ENCODE measurements at regions not wholly inside any gene's neighbourhood (a gene's known extent, or its start where the extent isn't known, plus 50 kb on each side); places are given as distances from the start of the nearest gene placed in this dataset.

DNA sequence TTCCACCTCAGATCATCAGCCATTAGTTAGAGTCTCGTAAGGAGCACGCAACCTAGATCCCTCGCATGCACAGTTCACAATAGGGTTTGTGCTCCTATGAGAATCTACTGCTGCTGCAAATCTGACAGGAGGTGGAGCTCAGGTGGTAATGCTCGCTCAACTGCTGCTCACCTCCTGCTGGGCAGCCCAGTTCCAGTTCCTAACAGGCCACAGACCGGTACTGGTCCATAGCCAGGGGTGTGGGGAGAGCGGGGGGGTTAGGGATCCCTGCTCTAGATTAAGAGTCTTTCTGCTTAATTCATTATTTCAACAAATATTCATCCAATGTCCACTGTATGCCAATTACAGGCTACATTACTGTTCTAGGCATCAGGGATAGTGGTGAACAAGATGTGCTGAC is 170.4 kb upstream of the KBTBD8 start:
- dilution Hi-C loops (cut with MboI; ENCODE audit: extremely low pct_ligation_motif_present, low sequenced_read_pairs) (no loop called here), intact Hi-C loops (cut with micrococcal nuclease) (no loop called here)
- Histone ChIP-seq H3K4me3 (replicated peaks in 1 of 3; ENCODE audit: insufficient read depth in 1 of 3, low read depth in 1 of 3, low read length in 3 of 3) (no peak overlapping the region), H2AFZ (ENCODE audit: low read depth, low read length) (no peak overlapping the region), H3K27ac (ENCODE audit: insufficient read depth, low read depth, low read length) (no peak overlapping the region), H3K9me3 (replicated peaks; ENCODE audit: control insufficient read depth, insufficient read depth, low read length) (no peaks in the 10 kb centered on the region), H3K27me3 (ENCODE audit: control insufficient read depth in 2 of 2, insufficient read depth in 2 of 2, low read length in 2 of 2) (peaks cover 5 to 8% of the 10 kb centered on the region in 2 experiments), H4K20me1 (replicated peaks; ENCODE audit: control insufficient read depth, extremely low read depth, insufficient read depth, low read length) (no peaks in the 10 kb centered on the region), H3K9ac (replicated peaks; ENCODE audit: extremely low read depth, insufficient read depth, low read length) (no peak overlapping the region), H3K4me2 (ENCODE audit: insufficient read depth, low read length) (no peak overlapping the region), H3K4me1 (ENCODE audit: control insufficient read depth, extremely low read depth, insufficient read depth, low read length) (no peaks in the 10 kb centered on the region), H3K36me3 (ENCODE audit: control insufficient read depth in 2 of 2, extremely low read depth in 1 of 2, insufficient read depth in 2 of 2, low read length in 2 of 2) (no peaks in the 10 kb centered on the region), H3K79me2 (ENCODE audit: control insufficient read depth, insufficient read depth, low read length) (no peaks in the 10 kb centered on the region), H3K9me1 (replicated peaks; ENCODE audit: control insufficient read depth, extremely low read depth, insufficient read depth, low read length) (no peaks in the 10 kb centered on the region)
- CTCF ChIA-PET, result interaction anchor here (1.4 to 1.8 kb wide), 2 partner anchors 573 to 574 kb away, joined by 3 to 5 read pairs; no protein-coding TSS in a partner anchor
- FAIRE-seq (no peak), DNase-seq (ENCODE audit: low read depth, low spot score) (no peak)
- POLR2A ChIA-PET, result no interaction called here
- TF ChIP-seq MYC (IDR thresholded peaks at IDR 0.05; ENCODE audit: low read depth, low read length), result no peak
- no peak for TF ChIP-seq POLR2AphosphoS5 (IDR thresholded peaks at IDR 0.05; ENCODE audit: insufficient read depth, low read depth, low read length)
- no peak for TF ChIP-seq EZH2 (IDR thresholded peaks at IDR 0.05; ENCODE audit: borderline replicate concordance, low read depth, low read length, severe bottlenecking)
- no peak for TF ChIP-seq FOS (IDR thresholded peaks at IDR 0.05; ENCODE audit: borderline replicate concordance, insufficient read depth, low read length)
- TF ChIP-seq POLR2A (IDR thresholded peaks at IDR 0.05; ENCODE audit: low read depth, low read length), result no peak
- TF ChIP-seq, protein P1, sequence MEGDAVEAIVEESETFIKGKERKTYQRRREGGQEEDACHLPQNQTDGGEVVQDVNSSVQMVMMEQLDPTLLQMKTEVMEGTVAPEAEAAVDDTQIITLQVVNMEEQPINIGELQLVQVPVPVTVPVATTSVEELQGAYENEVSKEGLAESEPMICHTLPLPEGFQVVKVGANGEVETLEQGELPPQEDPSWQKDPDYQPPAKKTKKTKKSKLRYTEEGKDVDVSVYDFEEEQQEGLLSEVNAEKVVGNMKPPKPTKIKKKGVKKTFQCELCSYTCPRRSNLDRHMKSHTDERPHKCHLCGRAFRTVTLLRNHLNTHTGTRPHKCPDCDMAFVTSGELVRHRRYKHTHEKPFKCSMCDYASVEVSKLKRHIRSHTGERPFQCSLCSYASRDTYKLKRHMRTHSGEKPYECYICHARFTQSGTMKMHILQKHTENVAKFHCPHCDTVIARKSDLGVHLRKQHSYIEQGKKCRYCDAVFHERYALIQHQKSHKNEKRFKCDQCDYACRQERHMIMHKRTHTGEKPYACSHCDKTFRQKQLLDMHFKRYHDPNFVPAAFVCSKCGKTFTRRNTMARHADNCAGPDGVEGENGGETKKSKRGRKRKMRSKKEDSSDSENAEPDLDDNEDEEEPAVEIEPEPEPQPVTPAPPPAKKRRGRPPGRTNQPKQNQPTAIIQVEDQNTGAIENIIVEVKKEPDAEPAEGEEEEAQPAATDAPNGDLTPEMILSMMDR (IDR thresholded peaks at IDR 0.05; ENCODE audit: extremely low read depth in 1 of 2, insufficient read depth in 1 of 2, low read depth in 1 of 2, low read length in 2 of 2), result no peak
- no peak for TF ChIP-seq JUN (IDR thresholded peaks at IDR 0.05; ENCODE audit: borderline replicate concordance, insufficient read depth, insufficient read length, low read depth)
- no peak for TF ChIP-seq GATA2 (IDR thresholded peaks at IDR 0.05; ENCODE audit: insufficient read depth, insufficient read length, low read depth, low read length)
- TF ChIP-seq, protein P2, sequence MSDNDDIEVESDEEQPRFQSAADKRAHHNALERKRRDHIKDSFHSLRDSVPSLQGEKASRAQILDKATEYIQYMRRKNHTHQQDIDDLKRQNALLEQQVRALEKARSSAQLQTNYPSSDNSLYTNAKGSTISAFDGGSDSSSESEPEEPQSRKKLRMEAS (IDR thresholded peaks at IDR 0.05; ENCODE audit: insufficient read depth, insufficient read length), result no peak
- no TSS peak for BruUV-seq (replicated peaks)

Data from endothelial cell of umbilical vein (primary cell).